ENCODE measurements at regions not wholly inside any gene's neighbourhood (a gene's known extent, or its start where the extent isn't known, plus 50 kb on each side); places are given as distances from the start of the nearest gene placed in this dataset.

- no peak for DNase-seq (ENCODE audit: low spot score)
These were observed 182.0 kb upstream of the SMIM23 start for GRCh38 chr5:171603591-171603990.

GRCh38 chr5:171604195-171604594 lies 181.4 kb upstream of the SMIM23 start:
- no peak for DNase-seq (ENCODE audit: low spot score)

DNA sequence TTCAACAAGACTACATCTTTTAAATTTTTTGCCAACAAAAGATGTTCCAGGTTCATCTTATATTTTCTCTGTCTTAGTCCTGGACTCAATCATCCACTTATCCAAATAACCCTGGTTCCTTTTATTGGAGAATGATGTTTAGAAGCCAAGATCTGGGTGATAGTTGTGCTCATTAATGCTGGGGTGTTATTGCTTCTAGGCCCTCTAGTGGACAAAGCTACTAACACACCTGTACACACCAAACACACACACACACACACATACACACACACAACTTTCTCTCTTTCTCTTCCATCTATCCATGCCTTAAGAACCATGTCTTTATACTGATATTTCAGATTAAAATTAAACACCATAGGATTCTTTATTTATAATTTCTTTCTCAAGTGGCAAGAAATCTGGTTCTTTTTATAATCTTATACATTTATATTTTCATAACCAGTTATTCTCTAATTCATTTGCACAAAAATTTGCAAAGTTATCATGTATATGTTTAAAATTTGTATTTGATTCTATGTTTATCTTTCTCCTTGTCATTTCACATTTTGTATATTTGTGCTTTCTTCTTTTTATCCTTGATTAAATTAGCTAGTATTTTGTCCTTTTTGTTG lies 179.1 kb upstream of the SMIM23 start:
- no peak for DNase-seq (ENCODE audit: low spot score)

DNA sequence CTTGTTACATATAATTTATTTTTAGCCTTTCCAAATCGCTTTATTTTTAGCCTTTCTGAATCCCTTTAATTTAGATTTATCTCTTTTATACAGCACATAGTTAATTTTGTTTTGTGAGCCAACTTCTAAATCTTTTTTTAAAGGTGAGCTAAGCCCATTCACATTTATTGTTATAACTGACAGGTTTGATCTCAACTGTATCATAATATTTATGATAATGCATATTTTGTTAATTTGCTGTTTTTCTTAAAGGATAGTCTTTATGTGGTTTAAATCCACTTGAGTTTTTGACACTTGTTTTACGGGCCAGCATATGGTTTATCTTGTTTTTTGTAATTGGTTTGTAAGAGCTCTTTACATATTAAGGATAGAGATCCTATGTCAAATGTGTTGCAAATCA lies 177.8 kb upstream of the SMIM23 start:
- no peak for DNase-seq (ENCODE audit: low spot score)

- no peak for DNase-seq (ENCODE audit: low spot score)
These were observed 175.7 kb upstream of the SMIM23 start for GRCh38 chr5:171609806-171610452.

GRCh38 chr5:171610686-171611085 lies 174.9 kb upstream of the SMIM23 start:
- DNase-seq (ENCODE audit: low spot score), result no peak

DNA sequence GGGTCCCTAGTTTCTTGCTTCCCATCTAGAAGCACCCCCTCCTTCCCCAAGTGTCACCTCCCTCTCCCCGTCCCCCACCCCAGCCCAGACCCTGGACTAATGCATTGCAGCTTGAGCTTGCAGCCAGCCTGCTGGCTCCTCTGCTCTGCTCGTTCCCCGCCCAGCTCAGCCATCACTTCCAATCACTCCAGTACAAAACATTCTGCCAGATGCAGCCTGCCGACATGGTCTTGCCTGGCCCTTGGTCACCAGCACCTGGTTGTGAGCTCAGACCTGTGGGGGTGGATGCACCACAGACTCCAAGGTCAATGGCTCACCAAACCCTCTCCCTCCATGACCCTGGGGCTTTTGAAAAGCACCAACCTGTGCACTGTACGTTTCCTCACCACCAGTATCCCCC lies 172.9 kb upstream of the SMIM23 start:
- no peak for DNase-seq (ENCODE audit: low spot score)

GRCh38 chr5:171614511-171614910 lies 171.1 kb upstream of the SMIM23 start:
- DNase-seq (ENCODE audit: low spot score), result no peak

- DNase-seq (ENCODE audit: low spot score), result no peak
These were observed 170.5 kb upstream of the SMIM23 start for GRCh38 chr5:171614971-171615653.

GRCh38 chr5:171615705-171616640 lies 169.6 kb upstream of the SMIM23 start:
- DNase-seq (ENCODE audit: low spot score), result no peak

DNA sequence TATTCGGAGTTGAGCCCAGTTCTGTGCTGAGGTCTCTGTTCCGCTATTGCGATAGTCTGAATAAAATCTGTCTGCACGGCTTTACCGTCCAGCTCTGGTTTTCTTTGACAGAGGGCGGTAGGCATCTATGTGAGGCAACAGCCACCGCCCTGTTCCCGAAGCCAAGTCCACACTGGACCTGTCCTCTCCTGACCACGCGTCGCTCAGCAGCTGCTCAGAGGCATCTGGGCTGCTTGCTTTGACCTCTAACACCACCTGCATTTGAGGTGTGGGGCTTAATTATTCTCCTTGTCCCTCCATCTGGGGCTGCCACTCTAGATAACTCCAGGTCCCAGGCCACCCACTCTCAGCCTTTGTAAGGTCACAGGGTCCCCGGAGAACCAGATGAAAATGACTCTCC lies 168.4 kb upstream of the SMIM23 start:
- DNase-seq (ENCODE audit: low spot score), result no peak

- DNase-seq (ENCODE audit: low spot score), result no peak
These were observed 167.6 kb upstream of the SMIM23 start for GRCh38 chr5:171617817-171618591.

DNA sequence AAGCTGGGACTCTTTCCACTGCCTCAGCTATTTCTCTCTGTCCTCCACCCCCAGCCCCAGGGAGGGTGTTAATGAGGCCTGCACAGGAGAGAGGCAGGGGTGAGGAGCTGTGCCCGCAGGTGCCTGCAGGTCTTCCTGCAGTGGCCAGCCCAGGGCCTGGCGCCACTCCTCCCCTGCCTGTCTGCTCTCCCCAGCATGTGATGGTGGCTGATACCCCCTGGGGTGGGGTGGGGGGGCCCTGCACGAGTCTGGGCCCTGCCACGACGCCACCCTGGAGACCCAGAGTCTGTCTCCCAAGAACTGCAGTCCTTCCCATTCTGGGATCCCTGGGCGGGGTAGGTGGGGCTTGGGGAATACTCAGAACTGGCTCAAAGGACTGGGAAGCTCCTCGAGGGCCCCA lies 166.4 kb upstream of the SMIM23 start:
- no peak for DNase-seq (ENCODE audit: low spot score)

DNA sequence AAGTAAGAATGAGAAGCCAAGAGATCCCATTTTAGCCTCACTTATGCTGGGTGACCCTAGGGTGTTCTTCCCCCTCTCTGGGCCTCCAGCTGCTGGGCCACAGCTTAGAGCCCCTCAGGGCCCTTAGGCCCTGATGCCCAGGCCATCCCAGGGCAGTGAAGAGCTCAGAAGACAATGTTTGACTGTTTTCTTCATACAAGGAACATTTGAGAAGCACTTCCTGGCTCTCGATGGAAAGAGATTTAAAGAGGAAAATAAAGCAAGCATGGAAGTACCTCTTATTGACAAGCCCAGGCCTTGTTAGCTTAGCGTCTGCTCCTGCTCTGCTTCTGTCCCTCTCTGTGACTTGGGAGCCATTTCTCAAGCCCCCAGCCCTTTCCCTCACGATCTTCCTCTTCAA lies 165.9 kb upstream of the SMIM23 start:
- no peak for DNase-seq (ENCODE audit: low spot score)

DNA sequence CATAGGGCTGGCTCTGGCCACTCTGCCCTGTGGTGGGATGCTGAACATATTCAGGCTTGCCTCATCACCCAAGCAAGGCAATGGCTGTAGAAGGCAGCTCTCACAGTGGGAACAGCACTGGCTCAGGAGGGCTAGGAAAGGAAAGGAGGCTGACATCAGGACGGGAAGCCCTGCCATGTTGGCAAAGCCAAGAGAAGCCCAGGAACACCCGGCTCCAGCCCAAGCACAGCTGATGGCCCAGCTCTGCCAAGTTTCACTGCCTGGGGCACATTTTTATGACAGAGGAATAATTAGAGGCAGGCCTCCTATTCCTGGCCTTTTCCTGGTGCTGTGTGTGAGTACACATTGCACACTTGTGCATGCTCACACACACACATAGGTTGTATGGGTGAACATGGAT lies 163.6 kb upstream of the SMIM23 start:
- no peak for DNase-seq (ENCODE audit: low spot score)

- no peak for DNase-seq (ENCODE audit: low spot score)
These were observed 162.5 kb upstream of the SMIM23 start for GRCh38 chr5:171623107-171623506.

DNA sequence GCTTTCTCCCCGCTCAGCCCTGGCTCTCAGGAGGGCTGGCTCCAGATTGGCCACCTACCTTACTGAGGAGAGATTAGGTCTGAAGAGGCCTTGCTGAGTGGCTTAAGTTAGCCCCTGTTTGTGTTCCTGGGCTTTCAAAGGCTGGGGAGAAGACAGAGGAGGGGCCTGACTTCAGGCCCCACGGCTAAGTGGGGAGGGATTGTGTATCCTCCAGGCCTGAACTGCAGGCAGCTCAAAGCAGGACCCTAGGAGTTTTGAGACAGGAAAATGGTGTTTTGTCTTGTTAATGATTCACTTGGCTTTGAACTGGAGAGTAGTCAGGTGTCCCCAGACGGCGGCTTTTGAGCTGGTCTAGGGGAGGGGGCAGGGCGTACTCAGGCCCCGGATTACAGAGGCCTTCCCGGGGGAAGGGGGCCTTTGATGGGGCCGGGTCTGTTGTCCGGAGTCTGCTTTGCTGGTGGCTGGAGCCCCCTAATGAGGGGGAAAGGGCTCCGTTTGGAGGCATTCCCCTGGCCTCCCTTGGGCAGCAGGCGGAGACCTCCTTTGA lies 162.0 kb upstream of the SMIM23 start:
- no peak for DNase-seq (ENCODE audit: low spot score)

GRCh38 chr5:171624396-171624795 lies 161.2 kb upstream of the SMIM23 start:
- DNase-seq (ENCODE audit: low spot score), result no peak

GRCh38 chr5:171625646-171626045 lies 160.0 kb upstream of the SMIM23 start:
- DNase-seq (ENCODE audit: low spot score), result no peak

- no peak for DNase-seq (ENCODE audit: low spot score)
These were observed 157.5 kb upstream of the SMIM23 start for GRCh38 chr5:171627936-171628632.

- DNase-seq (ENCODE audit: low spot score), result no peak
These were observed 157.0 kb upstream of the SMIM23 start for GRCh38 chr5:171628633-171628974.
